OCI-LY3 (cell line): ENCODE measurements at regions not wholly inside any gene's neighbourhood (a gene's known extent, or its start where the extent isn't known, plus 50 kb on each side); places are given as distances from the start of the nearest gene placed in this dataset.

Experiments used
- H2AFZ ChIP-seq: fragments of 200-600, 300-600 bp; shearing (Covaris generic); 2 replicates; pipeline ENCODE4 v1.6.0; 2014; ENCODE audit warnings: antibody characterized with exemption, low read depth, low read length
- H3K27ac ChIP-seq: fragments of 200-600, 300-600 bp; sonication (generic); 2 replicates; pipeline ENCODE4 v1.5.1; 2014; ENCODE audit warnings: mild to moderate bottlenecking, low read length, moderate library complexity, mixed read lengths
- H3K27me3 ChIP-seq: fragments of 200-600, 300-600 bp; sonication (generic); 2 replicates; pipeline ENCODE4 v1.6.1; 2014; ENCODE audit warnings: low read depth, low read length, mixed read lengths
- H3K36me3 ChIP-seq: fragments of 200-600, 300-600 bp; sonication (generic); replicated peaks from 2 replicates; pipeline ENCODE3; 2014; ENCODE audit warnings: low read depth, low read length, mixed read lengths
- H3K4me1 ChIP-seq: fragments of 300-600, 200-600 bp; sonication (generic); 2 replicates; pipeline ENCODE4 v1.6.1; 2014; ENCODE audit warnings: low read length, mixed read lengths
- H3K4me2 ChIP-seq: fragments of 200-600, 300-600 bp; sonication (generic); 2 replicates; pipeline ENCODE4 v1.6.1; 2014; ENCODE audit warnings: low read length, mixed read lengths
- H3K4me3 ChIP-seq: fragments of 300-600, 200-600 bp; sonication (generic); 2 replicates; pipeline ENCODE4 v1.5.1; 2014; ENCODE audit warnings: antibody characterized with exemption, mild to moderate bottlenecking, low read length, moderate library complexity
- H3K79me2 ChIP-seq: fragments of 300-600, 200-600 bp; shearing (Covaris generic); 2 replicates; pipeline ENCODE4 v1.6.1; 2014; ENCODE audit warnings: mild to moderate bottlenecking, low read length, mixed read lengths
- H3K9ac ChIP-seq: fragments of 300-600, 200-600 bp; shearing (Covaris generic); 2 replicates; pipeline ENCODE4 v1.6.0; 2014; ENCODE audit warnings: mild to moderate bottlenecking, low read length, moderate library complexity
- H3K9me3 ChIP-seq: fragments of 200-600, 300-600 bp; shearing (Covaris generic); 2 replicates; pipeline ENCODE4 v1.6.1; 2014; ENCODE audit warnings: low read length, mixed read lengths; ENCODE audit not compliant: insufficient read depth
- H4K20me1 ChIP-seq: fragments of 200-600, 300-600 bp; sonication (generic); 2 replicates; pipeline ENCODE4 v1.6.1; 2016; ENCODE audit warnings: low read length, mixed read lengths; ENCODE audit not compliant: insufficient read depth
- EZH2phosphoT487 ChIP-seq: fragments of 200-600 bp; shearing (Covaris generic); IDR thresholded peaks from 2 replicates; pipeline ENCODE4 v1.6.1; 2018; ENCODE audit warnings: antibody characterized with exemption, mixed run types, low read depth
- TF ChIP-seq, protein P1 (sequence below): fragments of 200-600, 300-600 bp; sonication (generic); IDR thresholded peaks from 2 replicates; pipeline ENCODE4 v1.5.1; 2014; ENCODE audit warnings: antibody characterized with exemption, low read length, low read depth

DNA sequence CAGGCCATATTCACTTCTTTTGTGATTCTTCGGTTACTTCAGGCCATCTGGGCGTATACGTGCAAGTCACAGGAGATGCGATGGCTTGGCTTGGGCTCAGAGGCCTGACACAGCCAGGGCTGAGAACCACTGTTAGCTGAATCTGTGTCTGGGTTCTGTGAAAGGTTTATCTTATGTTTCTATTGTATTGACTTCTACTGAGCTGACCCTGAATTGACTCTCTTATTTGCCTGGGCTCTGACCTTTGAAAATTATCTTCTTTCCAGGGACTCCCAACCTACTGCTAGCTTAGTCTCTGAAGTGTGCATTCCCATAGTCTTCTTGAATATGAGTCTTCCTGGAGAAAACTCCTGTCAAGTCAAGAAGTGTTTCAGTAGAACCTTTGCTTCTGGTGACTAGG, 226.4 kb upstream of the SOX4 start:
- TF ChIP-seq EZH2phosphoT487, result no peak
- TF ChIP-seq, protein P1, sequence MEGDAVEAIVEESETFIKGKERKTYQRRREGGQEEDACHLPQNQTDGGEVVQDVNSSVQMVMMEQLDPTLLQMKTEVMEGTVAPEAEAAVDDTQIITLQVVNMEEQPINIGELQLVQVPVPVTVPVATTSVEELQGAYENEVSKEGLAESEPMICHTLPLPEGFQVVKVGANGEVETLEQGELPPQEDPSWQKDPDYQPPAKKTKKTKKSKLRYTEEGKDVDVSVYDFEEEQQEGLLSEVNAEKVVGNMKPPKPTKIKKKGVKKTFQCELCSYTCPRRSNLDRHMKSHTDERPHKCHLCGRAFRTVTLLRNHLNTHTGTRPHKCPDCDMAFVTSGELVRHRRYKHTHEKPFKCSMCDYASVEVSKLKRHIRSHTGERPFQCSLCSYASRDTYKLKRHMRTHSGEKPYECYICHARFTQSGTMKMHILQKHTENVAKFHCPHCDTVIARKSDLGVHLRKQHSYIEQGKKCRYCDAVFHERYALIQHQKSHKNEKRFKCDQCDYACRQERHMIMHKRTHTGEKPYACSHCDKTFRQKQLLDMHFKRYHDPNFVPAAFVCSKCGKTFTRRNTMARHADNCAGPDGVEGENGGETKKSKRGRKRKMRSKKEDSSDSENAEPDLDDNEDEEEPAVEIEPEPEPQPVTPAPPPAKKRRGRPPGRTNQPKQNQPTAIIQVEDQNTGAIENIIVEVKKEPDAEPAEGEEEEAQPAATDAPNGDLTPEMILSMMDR, result no peak
- H3K36me3 ChIP-seq, result no peaks in the 10 kb centered on the region
- no peak overlapping the region for H3K27ac ChIP-seq
- no peak overlapping the region for H3K4me3 ChIP-seq
- H3K9ac ChIP-seq, result no peak overlapping the region
- H3K79me2 ChIP-seq, result no peaks in the 10 kb centered on the region
- H3K4me1 ChIP-seq, result peaks cover 5% of the 10 kb centered on the region; the same call in 1 of the 2 replicates
- H2AFZ ChIP-seq, result no peak overlapping the region
- H4K20me1 ChIP-seq, result no peaks in the 10 kb centered on the region
- H3K9me3 ChIP-seq, result no peaks in the 10 kb centered on the region
- H3K27me3 ChIP-seq, result no peaks in the 10 kb centered on the region
- no peak overlapping the region for H3K4me2 ChIP-seq

GRCh38 chr6:21367649-21368154, 225.8 kb upstream of the SOX4 start:
- no peak overlapping the region for H3K4me2 ChIP-seq
- no peaks in the 10 kb centered on the region for H3K27me3 ChIP-seq
- no peaks in the 10 kb centered on the region for H3K79me2 ChIP-seq
- TF ChIP-seq EZH2phosphoT487, result no peak
- TF ChIP-seq, protein P1, result no peak
- H2AFZ ChIP-seq, result no peak overlapping the region; the same call in 1 of the 2 replicates
- no peaks in the 10 kb centered on the region for H3K9me3 ChIP-seq
- no peaks in the 10 kb centered on the region for H3K36me3 ChIP-seq
- H3K9ac ChIP-seq, result no peak overlapping the region
- H3K4me1 ChIP-seq, result peaks cover 5% of the 10 kb centered on the region; the same call in 1 of the 2 replicates
- H4K20me1 ChIP-seq, result no peaks in the 10 kb centered on the region
- H3K4me3 ChIP-seq, result no peak overlapping the region
- no peak overlapping the region for H3K27ac ChIP-seq

DNA sequence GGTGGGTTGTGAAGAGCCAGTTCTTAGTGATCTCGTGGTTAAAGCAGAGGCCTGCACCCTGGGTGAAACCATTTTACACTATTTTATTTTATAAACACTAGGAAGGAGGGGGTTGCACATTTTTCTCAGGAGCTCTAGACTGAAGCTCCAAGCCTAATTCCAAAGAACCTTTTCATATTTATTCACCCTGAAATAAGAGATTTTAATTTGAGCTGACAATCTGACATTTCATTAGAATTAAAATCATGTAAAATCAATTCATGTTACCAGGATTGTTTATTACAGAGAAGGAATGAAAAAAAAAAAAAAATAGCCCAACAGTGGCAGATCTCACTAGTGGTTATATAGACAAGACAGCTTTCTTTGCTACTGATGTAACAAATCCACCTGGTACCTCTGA, 222.5 kb upstream of the SOX4 start:
- H3K27me3 ChIP-seq, result no peaks in the 10 kb centered on the region
- no peaks in the 10 kb centered on the region for H3K79me2 ChIP-seq
- H3K4me1 ChIP-seq, result peaks cover 36% of the 10 kb centered on the region
- no peak overlapping the region for H3K4me3 ChIP-seq
- no peaks in the 10 kb centered on the region for H3K9me3 ChIP-seq
- H2AFZ ChIP-seq, result 0 out of 2 replicates have a peak overlapping the region, but pooled peaks have one; percentile 21
- no peak overlapping the region for H3K4me2 ChIP-seq
- no peaks in the 10 kb centered on the region for H3K36me3 ChIP-seq
- H3K27ac ChIP-seq, result no peak overlapping the region
- TF ChIP-seq, protein P1, result no peak
- TF ChIP-seq EZH2phosphoT487, result no peak
- H4K20me1 ChIP-seq, result no peaks in the 10 kb centered on the region
- no peak overlapping the region for H3K9ac ChIP-seq

- no peaks in the 10 kb centered on the region for H3K27me3 ChIP-seq
- H3K27ac ChIP-seq, result no peak overlapping the region
- H3K79me2 ChIP-seq, result no peaks in the 10 kb centered on the region
- no peaks in the 10 kb centered on the region for H3K9me3 ChIP-seq
- no peak overlapping the region for H2AFZ ChIP-seq
- no peak overlapping the region for H3K4me3 ChIP-seq
- H3K4me2 ChIP-seq, result no peak overlapping the region
- H4K20me1 ChIP-seq, result no peaks in the 10 kb centered on the region
- peaks cover 36% of the 10 kb centered on the region for H3K4me1 ChIP-seq
- TF ChIP-seq, protein P1, result no peak
- TF ChIP-seq EZH2phosphoT487, result no peak
- H3K36me3 ChIP-seq, result no peaks in the 10 kb centered on the region
- no peak overlapping the region for H3K9ac ChIP-seq
These were observed 221.8 kb upstream of the SOX4 start for GRCh38 chr6:21371676-21372171.
